PC-3 (cell line): ENCODE measurements at regions not wholly inside any gene's neighbourhood (a gene's known extent, or its start where the extent isn't known, plus 50 kb on each side); places are given as distances from the start of the nearest gene placed in this dataset.

Experiments used
- ATAC-seq: fragments of 200-7000 bp; cut with Tn5 transposase; 2 replicates; pipeline ENCODE4 v1.9.1; 2020; ENCODE audit warnings: mild to moderate bottlenecking, moderate library complexity
- BruUV-seq: library from RNA; stranded (reverse); fragments of 400-500 nt; replicated peaks from 2 replicates; lab custom pipeline; 2021; lab: Mats Ljungman, UMichigan
- CTCF ChIA-PET: fragments of 300-600 bp; sonication (Branson Sonifier 250); formaldehyde crosslinking; loops from one replicate; lab custom pipeline; 2022; ENCODE audit warnings: antibody characterized with exemption; lab: Charles Lee
- POLR2A ChIA-PET: fragments of 300-600 bp; sonication (Branson Sonifier 250); formaldehyde crosslinking; loops from one replicate; lab custom pipeline; 2022; ENCODE audit warnings: antibody characterized with exemption; ENCODE audit not compliant: unreplicated experiment; lab: Charles Lee
- DNase-seq: peaks from one replicate; pipeline ENCODE4 v3.0.0-alpha.2; 2015
- H2AFZ ChIP-seq: fragments of 300-600 bp; sonication (generic); 2 replicates; pipeline ENCODE4 v1.6.0; 2016; ENCODE audit warnings: antibody characterized with exemption, low read length
- H3F3A ChIP-seq: fragments of 300-600 bp; sonication (generic); one replicate; pipeline ENCODE4 v1.6.0; 2017; ENCODE audit warnings: antibody characterized with exemption, low read length, control low read depth, mild to moderate bottlenecking; ENCODE audit not compliant: unreplicated experiment
- H3K27ac ChIP-seq: fragments of 300-600 bp; sonication (generic); 2 replicates; pipeline ENCODE4 v1.5.1; 2016; ENCODE audit warnings: mild to moderate bottlenecking, low read length
- H3K27me3 ChIP-seq: fragments of 300-600 bp; sonication (generic); 2 replicates; pipeline ENCODE4 v1.6.1; 2016; ENCODE audit warnings: low read length, mixed read lengths
- H3K36me3 ChIP-seq: fragments of 300-600 bp; sonication (generic); 2 replicates; pipeline ENCODE4 v1.6.1; 2016; ENCODE audit warnings: low read depth, mixed run types, low read length, mixed read lengths
- H3K4me1 ChIP-seq: fragments of 300-600 bp; sonication (generic); 2 replicates; pipeline ENCODE4 v1.5.1; 2016; ENCODE audit warnings: low read length; ENCODE audit not compliant: insufficient read depth
- H3K4me2 ChIP-seq: fragments of 300-600 bp; sonication (generic); 2 replicates; pipeline ENCODE4 v1.6.0; 2016; ENCODE audit warnings: low read length
- H3K4me3 ChIP-seq: fragments of 300-600 bp; sonication (generic); 2 replicates; pipeline ENCODE4 v1.5.1; 2016; ENCODE audit warnings: mild to moderate bottlenecking, low read length, mixed read lengths
- H3K79me2 ChIP-seq: fragments of 300-600 bp; sonication (generic); 2 replicates; pipeline ENCODE4 v1.6.1; 2017; ENCODE audit warnings: low read length, mixed read lengths
- H3K9ac ChIP-seq: fragments of 300-600 bp; sonication (generic); 2 replicates; pipeline ENCODE4 v1.6.0; 2016; ENCODE audit warnings: mild to moderate bottlenecking, low read length
- H3K9me2 ChIP-seq: fragments of 300-600 bp; sonication (generic); replicated peaks from 2 replicates; pipeline ENCODE4 v1.6.1; 2016; ENCODE audit warnings: mixed run types, low read length, mixed read lengths
- H3K9me3 ChIP-seq: fragments of 300-600 bp; sonication (generic); 2 replicates; pipeline ENCODE4 v1.6.1; 2016; ENCODE audit warnings: low read length, mixed read lengths
- H4K20me1 ChIP-seq: fragments of 300-600 bp; sonication (generic); 2 replicates; pipeline ENCODE4 v1.6.1; 2016; ENCODE audit warnings: low read length, mixed read lengths
- EZH2 ChIP-seq: fragments of 300-600 bp; sonication (generic); IDR thresholded peaks from one replicate; pipeline ENCODE4 v1.6.1; 2017; ENCODE audit warnings: antibody characterized with exemption, mild to moderate bottlenecking, low read length; ENCODE audit not compliant: unreplicated experiment
- EZH2phosphoT487 ChIP-seq: fragments of 300-600 bp; sonication (generic); IDR thresholded peaks from 2 replicates; pipeline ENCODE4 v1.6.1; 2018; ENCODE audit warnings: mild to moderate bottlenecking, antibody characterized with exemption, low read length, borderline replicate concordance
- intact Hi-C: fragments of 100-400 bp; cut with micrococcal nuclease; formaldehyde crosslinking; loops from 2 replicates; pipeline ENCODE4 v1.9.0; 2023
- TF ChIP-seq, protein P1 (sequence below): fragments of 300-600 bp; sonication (generic); conservative IDR thresholded peaks from 2 replicates; pipeline ENCODE4 v1.5.1; 2017; ENCODE audit warnings: antibody characterized with exemption, low read depth, mild to moderate bottlenecking, low read length

- intact Hi-C loops: no loop called here
- no TSS peak for BruUV-seq
- Histone ChIP-seq H3K36me3 (no peaks in the 10 kb centered on the region), H2AFZ (no peak overlapping the region), H4K20me1 (no peaks in the 10 kb centered on the region), H3K9me2 (no peaks in the 10 kb centered on the region), H3K4me3 (no peak overlapping the region), H3F3A (no peaks in the 10 kb centered on the region), H3K27ac (no peak overlapping the region), H3K4me2 (no peak overlapping the region), H3K9ac (no peak overlapping the region), H3K27me3 (no peaks in the 10 kb centered on the region), H3K9me3 (0 out of 2 replicates have a peak, but pooled peaks cover 4% of the 10 kb centered on the region), H3K4me1 (no peaks in the 10 kb centered on the region), H3K79me2 (no peaks in the 10 kb centered on the region)
- no peak for DNase-seq
- TF ChIP-seq, protein P1, sequence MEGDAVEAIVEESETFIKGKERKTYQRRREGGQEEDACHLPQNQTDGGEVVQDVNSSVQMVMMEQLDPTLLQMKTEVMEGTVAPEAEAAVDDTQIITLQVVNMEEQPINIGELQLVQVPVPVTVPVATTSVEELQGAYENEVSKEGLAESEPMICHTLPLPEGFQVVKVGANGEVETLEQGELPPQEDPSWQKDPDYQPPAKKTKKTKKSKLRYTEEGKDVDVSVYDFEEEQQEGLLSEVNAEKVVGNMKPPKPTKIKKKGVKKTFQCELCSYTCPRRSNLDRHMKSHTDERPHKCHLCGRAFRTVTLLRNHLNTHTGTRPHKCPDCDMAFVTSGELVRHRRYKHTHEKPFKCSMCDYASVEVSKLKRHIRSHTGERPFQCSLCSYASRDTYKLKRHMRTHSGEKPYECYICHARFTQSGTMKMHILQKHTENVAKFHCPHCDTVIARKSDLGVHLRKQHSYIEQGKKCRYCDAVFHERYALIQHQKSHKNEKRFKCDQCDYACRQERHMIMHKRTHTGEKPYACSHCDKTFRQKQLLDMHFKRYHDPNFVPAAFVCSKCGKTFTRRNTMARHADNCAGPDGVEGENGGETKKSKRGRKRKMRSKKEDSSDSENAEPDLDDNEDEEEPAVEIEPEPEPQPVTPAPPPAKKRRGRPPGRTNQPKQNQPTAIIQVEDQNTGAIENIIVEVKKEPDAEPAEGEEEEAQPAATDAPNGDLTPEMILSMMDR: no peak
- TF ChIP-seq EZH2 (no peak), EZH2phosphoT487 (no peak)
- CTCF ChIA-PET: no interaction called here
- POLR2A ChIA-PET: no interaction called here
- no peak for ATAC-seq
Observed at GRCh38 chr18:55988537-55988936, 400.5 kb upstream of the TCF4 start.

- Histone ChIP-seq H4K20me1 (no peaks in the 10 kb centered on the region), H3K9me2 (no peaks in the 10 kb centered on the region), H3K4me3 (no peak overlapping the region), H2AFZ (no peak overlapping the region), H3F3A (no peaks in the 10 kb centered on the region), H3K27me3 (no peaks in the 10 kb centered on the region), H3K9me3 (0 out of 2 replicates have a peak, but pooled peaks cover 4% of the 10 kb centered on the region), H3K27ac (no peak overlapping the region), H3K9ac (no peak overlapping the region), H3K4me2 (no peak overlapping the region), H3K79me2 (no peaks in the 10 kb centered on the region), H3K36me3 (no peaks in the 10 kb centered on the region), H3K4me1 (no peaks in the 10 kb centered on the region)
- intact Hi-C loops: no loop called here
- BruUV-seq: no TSS peak
- DNase-seq: no peak
- ATAC-seq: no peak
- CTCF ChIA-PET: no interaction called here
- POLR2A ChIA-PET: no interaction called here
- TF ChIP-seq EZH2phosphoT487 (no peak), EZH2 (no peak)
- TF ChIP-seq, protein P1: no peak
Observed at GRCh38 chr18:55983433-55983832, 395.4 kb upstream of the TCF4 start.

GRCh38 chr18:55982992-55983391, 395.0 kb upstream of the TCF4 start:
- intact Hi-C loops: no loop called here
- Histone ChIP-seq H3K9me2 (no peaks in the 10 kb centered on the region), H3K27me3 (no peaks in the 10 kb centered on the region), H4K20me1 (no peaks in the 10 kb centered on the region), H3K36me3 (no peaks in the 10 kb centered on the region), H3K4me3 (no peak overlapping the region), H3K4me2 (no peak overlapping the region), H3F3A (no peaks in the 10 kb centered on the region), H3K4me1 (no peaks in the 10 kb centered on the region), H3K79me2 (no peaks in the 10 kb centered on the region), H3K9me3 (0 out of 2 replicates have a peak, but pooled peaks cover 4% of the 10 kb centered on the region), H3K9ac (no peak overlapping the region), H2AFZ (no peak overlapping the region), H3K27ac (no peak overlapping the region)
- ATAC-seq: no peak
- TF ChIP-seq EZH2: no peak
- TF ChIP-seq, protein P1: no peak
- no peak for TF ChIP-seq EZH2phosphoT487
- DNase-seq: peak; percentile 12
- POLR2A ChIA-PET: no interaction called here
- no TSS peak for BruUV-seq
- CTCF ChIA-PET: no interaction called here
